Suppressor macrophage treated with lipopolysaccharide for 4 hours (primary cell): ENCODE measurements at regions not wholly inside any gene's neighbourhood (a gene's known extent, or its start where the extent isn't known, plus 50 kb on each side); places are given as distances from the start of the nearest gene placed in this dataset.
"Not testable (repeated sequence)": the region's sequence is repeated elsewhere in the genome, so short reads cannot be mapped to it uniquely, and the experiment has no call there.

ENCODE experiments used
- DNase-seq: peaks from one replicate; pipeline ENCODE4 v3.0.0-alpha.2; 2020

GRCh38 chr7:114175125-114175524, 239.5 kb upstream of the FOXP2 start:
- no peak for DNase-seq

GRCh38 chr7:114173170-114173890, 241.3 kb upstream of the FOXP2 start:
- DNase-seq: no peak

GRCh38 chr7:114169389-114169788, 245.2 kb upstream of the FOXP2 start:
- DNase-seq: not testable (repeated sequence)

- DNase-seq: no peak
These were observed 242.1 kb upstream of the PPP1R3A start for GRCh38 chr7:114160925-114161324.

GRCh38 chr7:114158854-114159253, 240.0 kb upstream of the PPP1R3A start:
- DNase-seq: no peak

GRCh38 chr7:114158275-114158674, 239.5 kb upstream of the PPP1R3A start:
- no peak for DNase-seq

GRCh38 chr7:114156178-114156577, 237.4 kb upstream of the PPP1R3A start:
- no peak for DNase-seq

GRCh38 chr7:114155116-114156110, 236.6 kb upstream of the PPP1R3A start:
- DNase-seq: no peak

- DNase-seq: no peak
These were observed 234.9 kb upstream of the PPP1R3A start for GRCh38 chr7:114153700-114154099.

GRCh38 chr7:114152314-114152938, 233.6 kb upstream of the PPP1R3A start:
- DNase-seq: no peak

GRCh38 chr7:114151777-114152176, 233.0 kb upstream of the PPP1R3A start:
- no peak for DNase-seq

- DNase-seq: no peak
These were observed 231.9 kb upstream of the PPP1R3A start for GRCh38 chr7:114150689-114151088.

- DNase-seq: peak; percentile 3
These were observed 230.0 kb upstream of the PPP1R3A start for GRCh38 chr7:114148779-114149178.

GRCh38 chr7:114141415-114141814, 222.6 kb upstream of the PPP1R3A start:
- no peak for DNase-seq

- DNase-seq: no peak
These were observed 221.8 kb upstream of the PPP1R3A start for GRCh38 chr7:114140561-114140960.

- not testable (repeated sequence) for DNase-seq
These were observed 220.9 kb upstream of the PPP1R3A start for GRCh38 chr7:114139690-114140089.

GRCh38 chr7:114138587-114138986, 219.8 kb upstream of the PPP1R3A start:
- no peak for DNase-seq

GRCh38 chr7:114133717-114134116, 214.9 kb upstream of the PPP1R3A start:
- no peak for DNase-seq

- no peak for DNase-seq
These were observed 212.1 kb upstream of the PPP1R3A start for GRCh38 chr7:114130866-114131265.

GRCh38 chr7:114128880-114129279, 210.1 kb upstream of the PPP1R3A start:
- no peak for DNase-seq

- DNase-seq: no peak
These were observed 207.3 kb upstream of the PPP1R3A start for GRCh38 chr7:114126095-114126494.

GRCh38 chr7:114112806-114113205, 194.0 kb upstream of the PPP1R3A start:
- no peak for DNase-seq

GRCh38 chr7:114110666-114111065, 191.9 kb upstream of the PPP1R3A start:
- no peak for DNase-seq
